SK-N-SH (cell line): ENCODE measurements at regions not wholly inside any gene's neighbourhood (a gene's known extent, or its start where the extent isn't known, plus 50 kb on each side); places are given as distances from the start of the nearest gene placed in this dataset.

Experiments
- CTCF ChIA-PET: fragments of 300-600, 350-600 bp; formaldehyde crosslinking; extraction: SDS; loops from one replicate; lab custom pipeline; 2021; lab: Yijun Ruan, JAX
- POLR2A ChIA-PET: fragments of 350-600 bp; sonication (Branson Sonifier 250); formaldehyde crosslinking; extraction: SDS; loops from one replicate; lab custom pipeline; 2020; ENCODE audit warnings: antibody characterized with exemption, inconsistent platforms; lab: Yijun Ruan, JAX
- DNase-seq: peaks from one replicate; pipeline ENCODE4 v3.0.0; 2012
- H2AFZ ChIP-seq: fragments of 200-600 bp; sonication (generic); 2 replicates; pipeline ENCODE4 v1.8.1; 2016; ENCODE audit warnings: antibody characterized with exemption, mild to moderate bottlenecking, low read depth
- H3F3A ChIP-seq: fragments of 200-600 bp; sonication (generic); replicated peaks from 2 replicates; pipeline ENCODE3; 2016; ENCODE audit warnings: antibody characterized with exemption, mild to moderate bottlenecking; ENCODE audit not compliant: insufficient read depth
- H3K27ac ChIP-seq, 2 experiments: fragments of 200-500 bp in 1 of 2; fragments of 200-600 bp in 1 of 2; sonication (Bioruptor generic) in 1 of 2; sonication (generic), shearing (Covaris generic) in 1 of 2; 2 replicates each; pipeline versions ENCODE4 v1.5.1 to v1.6.1; 2014 to 2016; ENCODE audit warnings: low read depth in 2 of 2, inconsistent platforms in 1 of 2, low read length in 1 of 2, mild to moderate bottlenecking in 1 of 2, mixed read lengths in 1 of 2
- H3K27me3 ChIP-seq: fragments of 200-600 bp; sonication (generic), shearing (Covaris generic); 2 replicates; pipeline ENCODE4 v1.6.1; 2016; ENCODE audit warnings: mixed run types; ENCODE audit not compliant: insufficient read depth
- H3K36me3 ChIP-seq, 2 experiments: fragments of 200-500 bp in 1 of 2; fragments of 200-600 bp in 1 of 2; sonication (Bioruptor generic) in 1 of 2; sonication (generic) in 1 of 2; replicated peaks in 1 of 2; 2 replicates each; pipeline versions ENCODE3 to v1.5.1; 2014 to 2016; ENCODE audit warnings: low read length in 1 of 2, mild to moderate bottlenecking in 1 of 2; ENCODE audit not compliant: insufficient read depth in 2 of 2, control insufficient read depth in 1 of 2
- H3K4me1 ChIP-seq, 2 experiments: fragments of 200-500 bp in 1 of 2; fragments of 200-600 bp in 1 of 2; sonication (Bioruptor generic) in 1 of 2; sonication (generic), shearing (Covaris generic) in 1 of 2; 2 replicates each; pipeline versions ENCODE4 v1.5.1 to v1.6.1; 2014 to 2016; ENCODE audit warnings: low read depth in 1 of 2, low read length in 1 of 2, mixed run types in 1 of 2; ENCODE audit not compliant: insufficient read depth in 2 of 2, control insufficient read depth in 1 of 2
- H3K4me2 ChIP-seq: fragments of 200-600 bp; sonication (generic), shearing (Covaris generic); 2 replicates; pipeline ENCODE4 v1.6.1; 2017; ENCODE audit warnings: mixed run types
- H3K4me3 ChIP-seq, 2 experiments: fragments of 200-500 bp in 1 of 2; fragments of 200-600 bp in 1 of 2; sonication (Bioruptor generic) in 1 of 2; sonication (generic), shearing (Covaris generic) in 1 of 2; 2 replicates each; pipeline versions ENCODE4 v1.5.1 to v1.8.1; 2014 to 2016; ENCODE audit warnings: low read depth in 2 of 2, inconsistent platforms in 1 of 2, low read length in 1 of 2, mild to moderate bottlenecking in 1 of 2, mixed read lengths in 1 of 2, moderate library complexity in 1 of 2
- H3K79me2 ChIP-seq: fragments of 200-600 bp; sonication (generic); 2 replicates; pipeline ENCODE4 v1.8.1; 2017; ENCODE audit warnings: mild to moderate bottlenecking; ENCODE audit not compliant: insufficient read depth
- H3K9ac ChIP-seq: fragments of 200-600 bp; sonication (generic); 2 replicates; pipeline ENCODE4 v1.6.1; 2017; ENCODE audit warnings: mixed run types
- H3K9me2 ChIP-seq: fragments of 200-600 bp; sonication (generic); 2 replicates; pipeline ENCODE4 v1.6.1; 2017; ENCODE audit warnings: mixed run types
- H3K9me3 ChIP-seq: fragments of 200-600 bp; sonication (generic); 2 replicates; pipeline ENCODE4 v1.6.1; 2017; ENCODE audit warnings: mixed run types, mild to moderate bottlenecking, moderate library complexity
- H4K20me1 ChIP-seq: fragments of 200-600 bp; sonication (generic); 2 replicates; pipeline ENCODE4 v1.6.1; 2017; ENCODE audit warnings: mild to moderate bottlenecking, mixed run types; ENCODE audit not compliant: insufficient read depth
- CHD2 ChIP-seq: fragments of 150-350 bp; IDR thresholded peaks from 2 replicates; pipeline ENCODE4 v1.6.1; 2018; ENCODE audit warnings: low read length; ENCODE audit not compliant: partially characterized antibody
- EZH2phosphoT487 ChIP-seq: fragments of 200-600 bp; sonication (generic); IDR thresholded peaks from 2 replicates; pipeline ENCODE4 v1.6.1; 2017; ENCODE audit warnings: low read depth, mixed run types, mild to moderate bottlenecking, antibody characterized with exemption, moderate library complexity, borderline replicate concordance
- FOSL2 ChIP-seq: IDR thresholded peaks from 2 replicates; pipeline ENCODE4 v1.4.0; 2012; ENCODE audit warnings: low read depth, mild to moderate bottlenecking, moderate library complexity, borderline replicate concordance
- FOXJ3 ChIP-seq: sonication (generic); formaldehyde crosslinking; IDR thresholded peaks from 2 replicates; pipeline ENCODE4 v1.5.1; 2020; ENCODE audit warnings: mild to moderate bottlenecking, missing genetic modification reagents
- GATA2 ChIP-seq: sonication (generic); formaldehyde crosslinking; IDR thresholded peaks from 2 replicates; pipeline ENCODE4 v1.5.0; 2020; ENCODE audit warnings: mild to moderate bottlenecking, missing genetic modification reagents
- IRF3 ChIP-seq: fragments of 150-350 bp; IDR thresholded peaks from 2 replicates; pipeline ENCODE4 v1.6.1; 2016; ENCODE audit warnings: mild to moderate bottlenecking, low read depth, low read length
- JUND ChIP-seq: IDR thresholded peaks from 2 replicates; pipeline ENCODE4 v1.4.0; 2012
- MAX ChIP-seq: IDR thresholded peaks from 2 replicates; pipeline ENCODE4 v1.4.0; 2012; ENCODE audit warnings: low read depth
- NRF1 ChIP-seq: IDR thresholded peaks from 2 replicates; pipeline ENCODE4 v1.6.1; 2012; ENCODE audit warnings: low read depth, mild to moderate bottlenecking, low read length
- POLR2AphosphoS5 ChIP-seq: IDR thresholded peaks from 2 replicates; pipeline ENCODE4 v1.6.1; 2012; ENCODE audit warnings: low read depth, low read length
- RAD21 ChIP-seq: IDR thresholded peaks from 2 replicates; pipeline ENCODE4 v1.6.1; 2012; ENCODE audit warnings: mild to moderate bottlenecking, low read length
- RFX5 ChIP-seq: IDR thresholded peaks from 2 replicates; pipeline ENCODE4 v1.6.1; 2012; ENCODE audit warnings: mild to moderate bottlenecking, improper control_type of control experiment, low read length
- TCF12 ChIP-seq: IDR thresholded peaks from 2 replicates; pipeline ENCODE4 v1.4.0; 2012
- TEAD4 ChIP-seq: IDR thresholded peaks from 2 replicates; pipeline ENCODE4 v1.4.0; 2012; ENCODE audit warnings: mild to moderate bottlenecking, borderline replicate concordance; ENCODE audit not compliant: insufficient read depth
- USF1 ChIP-seq: IDR thresholded peaks from 2 replicates; pipeline ENCODE4 v1.4.0; 2012; ENCODE audit warnings: low read depth, borderline replicate concordance
- USF2 ChIP-seq: fragments of 150-350 bp; IDR thresholded peaks from 2 replicates; pipeline ENCODE4 v1.6.1; 2017; ENCODE audit warnings: antibody characterized with exemption, low read length, low read depth, borderline replicate concordance
- ZBTB33 ChIP-seq: IDR thresholded peaks from 2 replicates; pipeline ENCODE4 v1.4.0; 2012; ENCODE audit warnings: low read depth, borderline replicate concordance

GRCh38 chr1:190649553-190649952, 171.9 kb upstream of the BRINP3 start:
- POLR2A ChIA-PET = no interaction called here

More at GRCh38 chr1:190649553-190649952, 171.9 kb upstream of the BRINP3 start:
- Histone ChIP-seq H3K79me2 (no peaks in the 10 kb centered on the region), H3K4me1 (no peaks in the 10 kb centered on the region; a peak in 1 of 4 replicates), H3K4me3 (no peak overlapping the region), H3K36me3 (no peaks in the 10 kb centered on the region), H3K4me2 (no peak overlapping the region), H3K27me3 (no peaks in the 10 kb centered on the region), H2AFZ (no peak overlapping the region), H3K27ac (no peak overlapping the region), H3K9me2 (no peaks in the 10 kb centered on the region), H3K9ac (no peak overlapping the region), H3F3A (no peaks in the 10 kb centered on the region), H3K9me3 (no peaks in the 10 kb centered on the region), H4K20me1 (no peaks in the 10 kb centered on the region)
- CTCF ChIA-PET = no interaction called here
- no peak for DNase-seq
- TF ChIP-seq IRF3 = no peak
- TF ChIP-seq FOSL2 = no peak
- TF ChIP-seq GATA2 (CRISPR knock-in tag) = no peak
- no peak for TF ChIP-seq JUND
- TF ChIP-seq MAX = no peak
- no peak for TF ChIP-seq RAD21
- no peak for TF ChIP-seq RFX5
- no peak for TF ChIP-seq NRF1
- TF ChIP-seq ZBTB33 = no peak
- TF ChIP-seq USF1 = no peak
- no peak for TF ChIP-seq TEAD4
- no peak for TF ChIP-seq POLR2AphosphoS5
- TF ChIP-seq USF2 = no peak
- no peak for TF ChIP-seq CHD2
- TF ChIP-seq EZH2phosphoT487 = no peak
- TF ChIP-seq FOXJ3 = no peak
- no peak for TF ChIP-seq TCF12
